Stimulated activated CD4-positive, alpha-beta T cell treated with anti-CD3 and anti-CD28 coated beads, Interleukin-4, amount 100 ng/mL, for 1 hour (primary cell): ENCODE measurements at regions not wholly inside any gene's neighbourhood (a gene's known extent, or its start where the extent isn't known, plus 50 kb on each side); places are given as distances from the start of the nearest gene placed in this dataset.

Experiments
- DNase-seq: peaks from one replicate; pipeline ENCODE4 v3.0.0-alpha.2; 2020

GRCh38 chr2:191614759-191615158 is 63.2 kb upstream of the NABP1 start:
- no peak for DNase-seq

GRCh38 chr2:191615596-191615995 is 62.3 kb upstream of the NABP1 start:
- DNase-seq: no peak

GRCh38 chr2:191617575-191617974 is 60.4 kb upstream of the NABP1 start:
- peak; percentile 12 for DNase-seq

- DNase-seq: no peak
Measured at GRCh38 chr2:191618046-191618780, 59.7 kb upstream of the NABP1 start.

GRCh38 chr2:191618786-191619185 is 59.1 kb upstream of the NABP1 start:
- DNase-seq: no peak

GRCh38 chr2:191620144-191620543 is 57.8 kb upstream of the NABP1 start:
- no peak for DNase-seq

- DNase-seq: no peak
Measured at GRCh38 chr2:191622374-191623320, 55.3 kb upstream of the NABP1 start.

- DNase-seq: peak; percentile 12
Measured at GRCh38 chr2:191625016-191625415, 52.9 kb upstream of the NABP1 start.

- no peak for DNase-seq
Measured at GRCh38 chr2:191625446-191625845, 52.5 kb upstream of the NABP1 start.

GRCh38 chr2:191626497-191627151 is 51.3 kb upstream of the NABP1 start:
- no peak for DNase-seq

- DNase-seq: no peak
Measured at GRCh38 chr2:191627518-191627917, 50.4 kb upstream of the NABP1 start.
